WTC11 (cell line): ENCODE measurements at regions not wholly inside any gene's neighbourhood (a gene's known extent, or its start where the extent isn't known, plus 50 kb on each side); places are given as distances from the start of the nearest gene placed in this dataset.
"Not testable (repeated sequence)": the region's sequence is repeated elsewhere in the genome, so short reads cannot be mapped to it uniquely, and the experiment has no call there.

Experiments used
- ATAC-seq: fragments of 200-7000 bp; cut with Tn5 transposase; 2 replicates; pipeline ENCODE4 v1.10.0; 2021; ENCODE audit warnings: mild to moderate bottlenecking, moderate library complexity
- CTCF ChIA-PET: fragments of 300-600 bp; sonication (Branson Sonifier 250); formaldehyde crosslinking; loops from one replicate; lab custom pipeline; 2021; ENCODE audit warnings: antibody characterized with exemption; lab: Charles Lee
- POLR2A ChIA-PET: fragments of 350-600 bp; sonication (Branson Sonifier 250); formaldehyde crosslinking; loops from one replicate; lab custom pipeline; 2021; ENCODE audit warnings: antibody characterized with exemption; lab: Charles Lee
- DNase-seq: peaks from one replicate; pipeline ENCODE4 v3.0.0; 2021; ENCODE audit warnings: low spot score
- H3K27ac Mint-ChIP-seq: 2 replicates; pipeline ENCODE4 v1.8.0; 2021; ENCODE audit warnings: mixed read lengths
- H3K27me3 Mint-ChIP-seq: 2 replicates; pipeline ENCODE4 v1.8.0; 2021; ENCODE audit warnings: low read depth, mild to moderate bottlenecking, moderate library complexity, mixed read lengths
- H3K36me3 Mint-ChIP-seq: 2 replicates; pipeline ENCODE4 v1.8.0; 2021; ENCODE audit warnings: mixed read lengths
- H3K4me1 Mint-ChIP-seq: 2 replicates; pipeline ENCODE4 v1.8.0; 2022; ENCODE audit warnings: mixed read lengths
- H3K4me3 Mint-ChIP-seq: 2 replicates; pipeline ENCODE4 v1.8.0; 2021; ENCODE audit warnings: mild to moderate bottlenecking, moderate library complexity, mixed read lengths
- H3K9me3 Mint-ChIP-seq: 2 replicates; pipeline ENCODE4 v1.8.0; 2021; ENCODE audit warnings: mixed read lengths
- ARID4B ChIP-seq: sonication (generic); formaldehyde crosslinking; IDR thresholded peaks from 2 replicates; pipeline ENCODE4 v1.8.0; 2023; ENCODE audit warnings: missing genetic modification reagents, mild to moderate bottlenecking, borderline replicate concordance
- JAZF1 ChIP-seq: fragments of 250-450 bp; sonication (Bioruptor Pico); IDR thresholded peaks from 2 replicates; pipeline ENCODE4 v1.9.0; 2021; ENCODE audit warnings: moderate library complexity, mild to moderate bottlenecking, inconsistent platforms
- MYBL2 ChIP-seq: sonication (generic); formaldehyde crosslinking; IDR thresholded peaks from 2 replicates; pipeline ENCODE4 v1.8.1; 2023; ENCODE audit warnings: mild to moderate bottlenecking, moderate library complexity, missing genetic modification reagents
- PRDM15 ChIP-seq: sonication (generic); formaldehyde crosslinking; IDR thresholded peaks from 2 replicates; pipeline ENCODE4 v1.8.0; 2022; ENCODE audit warnings: missing genetic modification reagents
- SOX15 ChIP-seq: fragments of 250-450 bp; sonication (Bioruptor Pico); IDR thresholded peaks from 2 replicates; pipeline ENCODE4 v1.9.0; 2021; ENCODE audit warnings: mild to moderate bottlenecking
- TEAD1 ChIP-seq: sonication (generic); formaldehyde crosslinking; IDR thresholded peaks from 2 replicates; pipeline ENCODE4 v1.8.0; 2022; ENCODE audit warnings: mild to moderate bottlenecking, missing genetic modification reagents
- TEAD4 ChIP-seq: sonication (generic); formaldehyde crosslinking; IDR thresholded peaks from 2 replicates; pipeline ENCODE4 v1.8.0; 2022; ENCODE audit warnings: mild to moderate bottlenecking, missing genetic modification reagents
- USF1 ChIP-seq: sonication (generic); formaldehyde crosslinking; IDR thresholded peaks from 2 replicates; pipeline ENCODE4 v1.8.0; 2022; ENCODE audit warnings: mild to moderate bottlenecking, missing genetic modification reagents
- ZNF138 ChIP-seq: sonication (generic); formaldehyde crosslinking; conservative IDR thresholded peaks from 2 replicates; pipeline ENCODE4 v1.8.1; 2022; ENCODE audit warnings: mild to moderate bottlenecking, moderate library complexity, missing genetic modification reagents
- ZNF281 ChIP-seq: sonication (generic); formaldehyde crosslinking; IDR thresholded peaks from 2 replicates; pipeline ENCODE4 v1.8.0; 2023; ENCODE audit warnings: mild to moderate bottlenecking, missing genetic modification reagents
- ZNF423 ChIP-seq: fragments of 250-450 bp; sonication (Bioruptor Pico); IDR thresholded peaks from 2 replicates; pipeline ENCODE4 v2.1.2; 2022; ENCODE audit warnings: mild to moderate bottlenecking, moderate library complexity
- ZNF671 ChIP-seq: fragments of 250-450 bp; sonication (Bioruptor Pico); IDR thresholded peaks from 2 replicates; pipeline ENCODE4 v1.8.0; 2021; ENCODE audit warnings: mild to moderate bottlenecking
- TF ChIP-seq, protein P1 (sequence below): sonication (generic); formaldehyde crosslinking; IDR thresholded peaks from 2 replicates; pipeline ENCODE4 v1.8.0; 2023; ENCODE audit warnings: missing genetic modification reagents
- TF ChIP-seq, protein P2 (sequence below): sonication (generic); formaldehyde crosslinking; IDR thresholded peaks from 2 replicates; pipeline ENCODE4 v1.8.0; 2022; ENCODE audit warnings: mild to moderate bottlenecking, missing genetic modification reagents

DNA sequence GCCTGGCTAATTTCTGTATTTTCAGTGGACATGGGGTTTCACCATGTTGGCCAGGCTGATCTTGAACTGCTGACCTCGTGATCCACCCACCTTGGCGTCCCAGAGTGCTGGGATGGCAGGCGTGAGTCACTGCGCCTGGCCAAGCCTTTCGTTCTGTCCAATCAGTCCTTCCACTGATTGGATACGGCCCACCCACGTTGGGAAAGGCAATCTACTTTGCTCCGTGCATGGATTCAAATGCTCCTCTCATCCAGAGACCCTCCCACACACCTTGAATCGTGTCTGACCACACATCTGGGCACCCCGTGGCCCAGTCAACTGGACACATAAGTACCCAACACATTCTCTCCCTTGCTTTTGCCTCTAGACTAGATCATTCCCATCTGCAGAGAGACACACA, 74.9 kb downstream of the CRLF2 start (continued):
- TF ChIP-seq ARID4B (CRISPR knock-in tag) (no peak), JAZF1 (no peak), ZNF138 (CRISPR knock-in tag) (no peak), SOX15 (CRISPR knock-in tag) (no peak), ZNF671 (CRISPR knock-in tag) (no peak), MYBL2 (CRISPR knock-in tag) (no peak)
- TF ChIP-seq, all 79 proteins: peak for 0

- H3K9me3 Mint-ChIP-seq, H3K4me1 Mint-ChIP-seq, H3K27me3 Mint-ChIP-seq, H3K36me3 Mint-ChIP-seq, ATAC-seq, DNase-seq, CTCF ChIA-PET, H3K27ac Mint-ChIP-seq, H3K4me3 Mint-ChIP-seq, POLR2A ChIA-PET: not testable (repeated sequence)
These were observed 75.9 kb downstream of the CRLF2 start for GRCh38 chrX:1136582-1136981.

DNA sequence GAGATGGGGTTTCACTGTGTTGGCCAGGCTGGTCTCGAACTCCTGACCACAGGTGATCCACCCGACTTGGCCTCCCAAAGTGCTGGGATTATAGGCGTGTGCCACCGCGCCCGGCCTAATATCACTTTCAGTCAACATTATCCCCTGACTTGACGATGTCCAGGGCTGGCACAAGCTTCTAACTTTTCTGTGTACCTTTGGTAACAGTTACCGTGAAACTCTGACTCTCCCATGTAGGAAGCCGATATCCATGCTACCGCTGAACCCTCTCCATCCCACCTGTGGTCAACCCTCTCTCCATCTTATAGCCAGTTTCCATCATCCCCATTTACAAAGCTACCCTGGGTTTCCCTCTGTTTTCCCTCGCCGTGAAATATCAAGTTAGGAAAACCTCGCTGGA, 77.5 kb downstream of the CRLF2 start:
- Mint-ChIP-seq H3K9me3 (peaks cover 8% of the 10 kb centered on the region), H3K4me1 (no peaks in the 10 kb centered on the region; the same call in 1 of the 2 replicates)
- TF ChIP-seq ZNF281 (CRISPR knock-in tag) (no peak), ZNF423 (CRISPR knock-in tag) (no peak), USF1 (CRISPR knock-in tag) (no peak), TEAD4 (CRISPR knock-in tag) (no peak), TEAD1 (CRISPR knock-in tag) (no peak), PRDM15 (CRISPR knock-in tag) (no peak), ARID4B (CRISPR knock-in tag) (no peak)
- TF ChIP-seq, protein P1, sequence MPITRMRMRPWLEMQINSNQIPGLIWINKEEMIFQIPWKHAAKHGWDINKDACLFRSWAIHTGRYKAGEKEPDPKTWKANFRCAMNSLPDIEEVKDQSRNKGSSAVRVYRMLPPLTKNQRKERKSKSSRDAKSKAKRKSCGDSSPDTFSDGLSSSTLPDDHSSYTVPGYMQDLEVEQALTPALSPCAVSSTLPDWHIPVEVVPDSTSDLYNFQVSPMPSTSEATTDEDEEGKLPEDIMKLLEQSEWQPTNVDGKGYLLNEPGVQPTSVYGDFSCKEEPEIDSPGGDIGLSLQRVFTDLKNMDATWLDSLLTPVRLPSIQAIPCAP (CRISPR knock-in tag): no peak
- TF ChIP-seq, protein P2, sequence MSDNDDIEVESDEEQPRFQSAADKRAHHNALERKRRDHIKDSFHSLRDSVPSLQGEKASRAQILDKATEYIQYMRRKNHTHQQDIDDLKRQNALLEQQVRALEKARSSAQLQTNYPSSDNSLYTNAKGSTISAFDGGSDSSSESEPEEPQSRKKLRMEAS: no peak

More for the DNA sequence above, 77.5 kb downstream of the CRLF2 start:
- peaks cover 4% of the 10 kb centered on the region; the same call in 1 of the 2 replicates for H3K36me3 Mint-ChIP-seq
- ATAC-seq (no peak), DNase-seq (no peak)
- no peak overlapping the region; the same call in 1 of the 2 replicates for H3K27ac Mint-ChIP-seq
- H3K4me3 Mint-ChIP-seq: no peak overlapping the region
- CTCF ChIA-PET: no interaction called here
- POLR2A ChIA-PET: no interaction called here
- no peaks in the 10 kb centered on the region; the same call in 1 of the 2 replicates for H3K27me3 Mint-ChIP-seq
